Neural cell (in vitro differentiated cells): ENCODE measurements at regions not wholly inside any gene's neighbourhood (a gene's known extent, or its start where the extent isn't known, plus 50 kb on each side); places are given as distances from the start of the nearest gene placed in this dataset.

Experiments used
- H2AFZ ChIP-seq: fragments of 200-600, 300-800 bp; sonication (generic), shearing (Covaris generic); 2 replicates; pipeline ENCODE4 v1.6.0; 2014; ENCODE audit warnings: low read depth, mild to moderate bottlenecking, antibody characterized with exemption, low read length, moderate library complexity
- H3F3A ChIP-seq: fragments of 200-600 bp; shearing (Covaris generic); 2 replicates; pipeline ENCODE4 v1.6.1; 2016; ENCODE audit warnings: mild to moderate bottlenecking, moderate library complexity, mixed read lengths, antibody characterized with exemption, low read length; ENCODE audit not compliant: insufficient read depth, poor library complexity, severe bottlenecking
- H3K27ac ChIP-seq: fragments of 200-600, 300-800 bp; sonication (generic), shearing (Covaris generic); 2 replicates; pipeline ENCODE4 v1.5.1; 2014; ENCODE audit warnings: mild to moderate bottlenecking, low read length, moderate library complexity
- H3K27me3 ChIP-seq: fragments of 300-800, 200-600 bp; sonication (generic), shearing (Covaris generic); 2 replicates; pipeline ENCODE4 v1.6.0; 2014; ENCODE audit warnings: mild to moderate bottlenecking, low read depth, low read length, moderate library complexity; ENCODE audit not compliant: insufficient read depth
- H3K36me3 ChIP-seq: fragments of 300-800, 200-600 bp; sonication (generic), shearing (Covaris generic); 2 replicates; pipeline ENCODE4 v1.5.1; 2014; ENCODE audit warnings: mild to moderate bottlenecking, antibody characterized with exemption, low read length, moderate library complexity; ENCODE audit not compliant: insufficient read depth
- H3K4me2 ChIP-seq: fragments of 300-800, 200-600 bp; sonication (generic), shearing (Covaris generic); 2 replicates; pipeline ENCODE4 v1.6.0; 2014; ENCODE audit warnings: mild to moderate bottlenecking, low read length
- H3K4me3 ChIP-seq: fragments of 300-800, 200-600 bp; sonication (generic), shearing (Covaris generic); 2 replicates; pipeline ENCODE4 v1.5.1; 2014; ENCODE audit warnings: mild to moderate bottlenecking, low read length, moderate library complexity
- H3K79me2 ChIP-seq: fragments of 200-600 bp; shearing (Covaris generic); replicated peaks from 2 replicates; pipeline ENCODE4 v1.6.0; 2014; ENCODE audit warnings: mild to moderate bottlenecking, low read length, moderate library complexity; ENCODE audit not compliant: insufficient read depth
- H3K9ac ChIP-seq: fragments of 300-800, 200-600 bp; sonication (generic), shearing (Covaris generic); 2 replicates; pipeline ENCODE4 v1.6.1; 2016; ENCODE audit warnings: mild to moderate bottlenecking, low read length, mixed read lengths
- H3K9me2 ChIP-seq: fragments of 200-600 bp; shearing (Covaris generic); 2 replicates; pipeline ENCODE4 v1.6.1; 2016; ENCODE audit warnings: mild to moderate bottlenecking, low read length, mixed read lengths; ENCODE audit not compliant: insufficient read depth
- H3K9me3 ChIP-seq: fragments of 200-600, 300-800 bp; sonication (generic), shearing (Covaris generic); 2 replicates; pipeline ENCODE4 v1.6.1; 2016; ENCODE audit warnings: mild to moderate bottlenecking, mixed run types, low read length, moderate library complexity, mixed read lengths
- H4K20me1 ChIP-seq: fragments of 200-600 bp; shearing (Covaris generic); 2 replicates; pipeline ENCODE4 v1.6.1; 2016; ENCODE audit warnings: mild to moderate bottlenecking, mixed run types; ENCODE audit not compliant: insufficient read depth
- EP300 ChIP-seq: fragments of 450-650 bp; conservative IDR thresholded peaks from 2 replicates; pipeline ENCODE4 v1.6.1; 2014; ENCODE audit warnings: antibody characterized with exemption, mild to moderate bottlenecking, moderate library complexity; ENCODE audit not compliant: poor library complexity, severe bottlenecking
- EZH2 ChIP-seq: fragments of 200-600, 300-800 bp; shearing (Covaris generic), sonication (generic); IDR thresholded peaks from 2 replicates; pipeline ENCODE4 v1.6.1; 2014; ENCODE audit warnings: antibody characterized with exemption, low read length, borderline replicate concordance, mild to moderate bottlenecking; ENCODE audit not compliant: insufficient read depth, poor library complexity, severe bottlenecking
- MXI1 ChIP-seq: fragments of 450-650 bp; conservative IDR thresholded peaks from 2 replicates; pipeline ENCODE4 v1.6.1; 2014; ENCODE audit warnings: antibody characterized with exemption, mild to moderate bottlenecking; ENCODE audit not compliant: poor library complexity, severe bottlenecking
- POLR2AphosphoS5 ChIP-seq: IDR thresholded peaks from 2 replicates; pipeline ENCODE4 v1.6.1; 2012
- RAD21 ChIP-seq: fragments of 450-650 bp; conservative IDR thresholded peaks from 2 replicates; pipeline ENCODE4 v1.6.1; 2014; ENCODE audit warnings: antibody characterized with exemption, mild to moderate bottlenecking, moderate library complexity
- REST ChIP-seq: IDR thresholded peaks from 2 replicates; pipeline ENCODE4 v1.6.1; 2012; ENCODE audit warnings: borderline replicate concordance
- SMC3 ChIP-seq: fragments of 450-650 bp; conservative IDR thresholded peaks from 2 replicates; pipeline ENCODE4 v1.6.1; 2014; ENCODE audit warnings: antibody characterized with exemption, mild to moderate bottlenecking, moderate library complexity; ENCODE audit not compliant: poor library complexity
- TAF1 ChIP-seq: IDR thresholded peaks from 2 replicates; pipeline ENCODE4 v1.6.1; 2012; ENCODE audit warnings: low read depth
- TF ChIP-seq, protein P1 (sequence below): fragments of 450-650 bp; IDR thresholded peaks from 2 replicates; pipeline ENCODE4 v1.5.1; 2014; ENCODE audit warnings: antibody characterized with exemption, mild to moderate bottlenecking, moderate library complexity; ENCODE audit not compliant: poor library complexity, severe bottlenecking

DNA sequence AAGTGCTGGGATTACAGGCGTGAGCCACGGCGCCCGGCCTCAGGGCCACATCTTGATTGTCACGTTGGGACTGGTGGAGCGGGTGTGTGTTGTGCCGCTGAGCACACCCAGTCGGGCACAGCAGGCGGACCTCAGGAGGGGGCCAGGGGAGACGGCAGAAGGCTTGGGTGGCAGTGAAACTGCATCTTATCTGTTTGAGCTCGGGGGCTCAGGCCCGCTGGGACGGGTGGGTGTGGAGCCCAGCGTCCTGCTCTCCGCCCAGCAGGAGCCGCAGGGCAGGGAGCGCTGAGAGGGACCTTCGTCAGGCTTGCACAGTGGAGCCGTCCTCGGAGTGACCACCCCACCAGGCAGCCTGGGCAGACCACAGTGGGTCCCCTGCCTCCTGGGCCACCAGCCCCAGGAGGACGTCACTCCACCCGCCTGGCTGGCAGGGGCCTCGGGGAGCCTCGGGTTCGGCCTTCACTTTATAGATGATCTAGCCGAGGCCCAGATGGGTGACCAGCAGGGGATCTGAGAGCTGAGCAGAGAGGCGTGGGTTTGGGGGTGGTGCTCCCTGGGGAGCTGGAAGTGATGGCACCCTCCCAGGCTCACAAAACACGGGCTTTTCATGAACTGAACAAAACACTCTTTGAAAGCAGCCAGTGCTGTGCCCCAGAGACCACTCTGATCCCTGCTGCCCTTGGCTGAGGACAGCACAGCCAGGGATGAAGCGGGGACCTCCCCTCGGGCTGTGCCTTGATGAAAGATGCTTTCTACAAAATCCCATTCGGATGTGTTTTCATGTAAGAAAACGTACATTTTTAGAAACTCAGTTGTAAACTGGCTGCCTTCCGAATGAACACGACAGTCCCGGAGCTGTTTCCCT is 181.1 kb downstream of the SEC14L1 start:
- no peaks in the 10 kb centered on the region for H3K79me2 ChIP-seq
- H2AFZ ChIP-seq = no peak overlapping the region
- no peak for TF ChIP-seq TAF1
- no peak for TF ChIP-seq SMC3
- TF ChIP-seq REST = no peak
- no peak for TF ChIP-seq POLR2AphosphoS5
- H3K27me3 ChIP-seq = no peaks in the 10 kb centered on the region
- no peaks in the 10 kb centered on the region for H3K9me3 ChIP-seq
- H4K20me1 ChIP-seq = no peaks in the 10 kb centered on the region
- no peaks in the 10 kb centered on the region for H3K9me2 ChIP-seq
- H3F3A ChIP-seq = no peaks in the 10 kb centered on the region
- no peaks in the 10 kb centered on the region for H3K36me3 ChIP-seq
- H3K27ac ChIP-seq = no peak overlapping the region
- no peak overlapping the region for H3K4me2 ChIP-seq
- H3K4me3 ChIP-seq = no peak overlapping the region
- no peak overlapping the region for H3K9ac ChIP-seq

DNA sequence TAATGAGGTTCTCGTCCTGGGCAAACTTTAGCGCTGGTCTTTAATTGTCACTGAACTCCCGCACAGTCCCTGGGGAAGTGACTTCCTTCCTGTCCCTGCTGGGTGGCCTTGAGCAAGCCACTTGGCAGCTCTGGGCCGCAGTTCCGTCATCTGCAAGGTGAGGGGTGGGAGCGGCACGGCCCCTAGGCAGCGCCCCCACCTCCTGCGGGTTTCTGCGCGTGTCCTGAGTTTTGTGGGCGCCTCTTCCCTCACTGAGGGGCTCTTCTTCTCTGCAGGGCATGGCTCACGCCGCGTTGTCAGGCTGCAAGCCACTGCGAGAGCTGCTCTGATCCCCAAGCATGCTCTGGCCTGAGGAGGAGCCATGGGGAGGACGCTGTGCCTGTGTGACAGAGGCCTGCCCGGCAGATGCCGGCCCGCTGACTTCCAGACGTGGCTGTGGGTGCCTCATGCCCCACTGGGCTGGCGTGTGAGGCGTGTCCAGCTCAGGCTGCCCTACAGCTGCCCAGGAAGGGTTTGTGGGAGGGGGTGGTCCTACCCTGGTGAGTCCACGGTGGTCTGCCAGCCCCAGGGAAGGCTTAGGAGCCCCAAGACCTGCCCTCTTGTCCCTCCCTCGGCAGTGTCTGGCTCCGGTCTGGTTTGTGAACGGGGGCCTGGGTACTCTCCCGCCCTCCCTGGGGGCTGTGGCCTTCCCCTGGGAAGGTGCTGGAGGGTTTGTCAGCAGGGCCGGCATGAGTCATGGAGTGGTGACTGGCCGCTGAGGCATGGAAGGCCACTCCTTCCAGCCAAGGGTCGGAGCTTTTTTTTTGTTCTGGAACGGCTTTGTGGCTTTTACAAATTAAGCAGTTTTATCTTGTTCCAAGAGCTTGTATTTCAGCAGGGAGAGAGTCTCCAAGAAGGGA is 182.0 kb downstream of the SEC14L1 start:
- H3K9me2 ChIP-seq = no peaks in the 10 kb centered on the region
- no peak overlapping the region for H3K27ac ChIP-seq
- H3K4me3 ChIP-seq = no peak overlapping the region
- H2AFZ ChIP-seq = no peak overlapping the region
- no peaks in the 10 kb centered on the region for H3K36me3 ChIP-seq
- H3F3A ChIP-seq = no peaks in the 10 kb centered on the region
- H3K9me3 ChIP-seq = no peaks in the 10 kb centered on the region
- H3K79me2 ChIP-seq = no peaks in the 10 kb centered on the region
- H3K27me3 ChIP-seq = no peaks in the 10 kb centered on the region
- TF ChIP-seq MXI1 (no peak), EP300 (no peak), TAF1 (no peak), REST (no peak), SMC3 (no peak), RAD21 (no peak), POLR2AphosphoS5 (no peak), EZH2 (no peak)
- TF ChIP-seq, protein P1, sequence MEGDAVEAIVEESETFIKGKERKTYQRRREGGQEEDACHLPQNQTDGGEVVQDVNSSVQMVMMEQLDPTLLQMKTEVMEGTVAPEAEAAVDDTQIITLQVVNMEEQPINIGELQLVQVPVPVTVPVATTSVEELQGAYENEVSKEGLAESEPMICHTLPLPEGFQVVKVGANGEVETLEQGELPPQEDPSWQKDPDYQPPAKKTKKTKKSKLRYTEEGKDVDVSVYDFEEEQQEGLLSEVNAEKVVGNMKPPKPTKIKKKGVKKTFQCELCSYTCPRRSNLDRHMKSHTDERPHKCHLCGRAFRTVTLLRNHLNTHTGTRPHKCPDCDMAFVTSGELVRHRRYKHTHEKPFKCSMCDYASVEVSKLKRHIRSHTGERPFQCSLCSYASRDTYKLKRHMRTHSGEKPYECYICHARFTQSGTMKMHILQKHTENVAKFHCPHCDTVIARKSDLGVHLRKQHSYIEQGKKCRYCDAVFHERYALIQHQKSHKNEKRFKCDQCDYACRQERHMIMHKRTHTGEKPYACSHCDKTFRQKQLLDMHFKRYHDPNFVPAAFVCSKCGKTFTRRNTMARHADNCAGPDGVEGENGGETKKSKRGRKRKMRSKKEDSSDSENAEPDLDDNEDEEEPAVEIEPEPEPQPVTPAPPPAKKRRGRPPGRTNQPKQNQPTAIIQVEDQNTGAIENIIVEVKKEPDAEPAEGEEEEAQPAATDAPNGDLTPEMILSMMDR = no peak
- H3K4me2 ChIP-seq = no peak overlapping the region
- H4K20me1 ChIP-seq = no peaks in the 10 kb centered on the region
- H3K9ac ChIP-seq = no peak overlapping the region
